OCI-LY3 (cell line): ENCODE measurements at regions not wholly inside any gene's neighbourhood (a gene's known extent, or its start where the extent isn't known, plus 50 kb on each side); places are given as distances from the start of the nearest gene placed in this dataset.

Experiments used
- EZH2phosphoT487 ChIP-seq: fragments of 200-600 bp; shearing (Covaris generic); IDR thresholded peaks from 2 replicates; pipeline ENCODE4 v1.6.1; 2018; ENCODE audit warnings: antibody characterized with exemption, mixed run types, low read depth
- TF ChIP-seq, protein P1 (sequence below): fragments of 200-600, 300-600 bp; sonication (generic); IDR thresholded peaks from 2 replicates; pipeline ENCODE4 v1.5.1; 2014; ENCODE audit warnings: antibody characterized with exemption, low read length, low read depth

DNA sequence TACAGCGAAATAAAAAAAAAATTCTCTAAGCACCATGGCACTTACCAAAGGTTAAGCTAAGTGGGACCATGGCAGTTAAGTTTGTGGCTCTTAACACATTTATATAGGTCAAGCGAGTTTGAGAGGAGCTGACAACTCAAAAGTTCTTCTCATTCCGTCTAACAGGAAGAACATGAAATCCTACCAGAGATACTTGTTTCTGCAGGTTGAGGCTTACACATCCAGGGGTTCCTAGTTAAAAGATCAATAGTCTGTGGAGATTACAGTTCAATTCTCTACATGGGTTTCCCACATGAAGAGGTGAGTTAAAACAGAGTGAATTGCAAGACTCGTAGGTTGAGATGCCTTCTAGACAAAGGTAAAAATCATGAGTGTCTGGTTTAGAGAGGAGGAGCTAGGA, 142.6 kb downstream of the EMP1 start:
- TF ChIP-seq, protein P1, sequence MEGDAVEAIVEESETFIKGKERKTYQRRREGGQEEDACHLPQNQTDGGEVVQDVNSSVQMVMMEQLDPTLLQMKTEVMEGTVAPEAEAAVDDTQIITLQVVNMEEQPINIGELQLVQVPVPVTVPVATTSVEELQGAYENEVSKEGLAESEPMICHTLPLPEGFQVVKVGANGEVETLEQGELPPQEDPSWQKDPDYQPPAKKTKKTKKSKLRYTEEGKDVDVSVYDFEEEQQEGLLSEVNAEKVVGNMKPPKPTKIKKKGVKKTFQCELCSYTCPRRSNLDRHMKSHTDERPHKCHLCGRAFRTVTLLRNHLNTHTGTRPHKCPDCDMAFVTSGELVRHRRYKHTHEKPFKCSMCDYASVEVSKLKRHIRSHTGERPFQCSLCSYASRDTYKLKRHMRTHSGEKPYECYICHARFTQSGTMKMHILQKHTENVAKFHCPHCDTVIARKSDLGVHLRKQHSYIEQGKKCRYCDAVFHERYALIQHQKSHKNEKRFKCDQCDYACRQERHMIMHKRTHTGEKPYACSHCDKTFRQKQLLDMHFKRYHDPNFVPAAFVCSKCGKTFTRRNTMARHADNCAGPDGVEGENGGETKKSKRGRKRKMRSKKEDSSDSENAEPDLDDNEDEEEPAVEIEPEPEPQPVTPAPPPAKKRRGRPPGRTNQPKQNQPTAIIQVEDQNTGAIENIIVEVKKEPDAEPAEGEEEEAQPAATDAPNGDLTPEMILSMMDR: no peak
- TF ChIP-seq EZH2phosphoT487: no peak
